ENCODE measurements at regions not wholly inside any gene's neighbourhood (a gene's known extent, or its start where the extent isn't known, plus 50 kb on each side); places are given as distances from the start of the nearest gene placed in this dataset.
"Not testable (repeated sequence)": the region's sequence is repeated elsewhere in the genome, so short reads cannot be mapped to it uniquely, and the experiment has no call there.

- TF ChIP-seq CTCF (IDR thresholded peaks at IDR 0.05; ENCODE audit: low read depth, low read length): no peak
- H3K4me3 ChIP-seq (replicated peaks in 1 of 2; ENCODE audit: low read depth in 2 of 2, low read length in 2 of 2): no peak overlapping the region
- no peak for DNase-seq (ENCODE audit: low read depth in 2 of 2)
Measured at GRCh38 chr1:74953622-74954021, 180.6 kb upstream of the LHX8 start.

DNA sequence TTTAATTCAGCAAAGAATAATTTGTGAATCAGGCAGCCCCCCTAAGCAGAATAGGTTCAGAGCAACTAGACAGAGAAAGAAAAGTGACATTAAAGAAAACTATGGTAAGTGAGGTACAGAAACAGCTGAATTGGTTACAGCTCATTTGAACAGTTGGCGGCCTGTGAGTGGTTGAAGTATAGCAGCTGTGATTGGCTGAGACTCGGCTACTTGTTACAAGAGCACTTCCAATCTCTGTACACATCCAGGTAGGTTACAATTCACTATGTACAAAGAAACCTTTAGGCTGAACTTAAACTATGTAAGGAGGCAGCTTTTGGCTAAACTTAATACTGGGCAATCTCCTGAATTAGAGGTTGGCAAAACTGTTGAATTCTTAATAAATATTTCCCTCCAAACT is 171.1 kb upstream of the LHX8 start:
- TF ChIP-seq CTCF (IDR thresholded peaks at IDR 0.05; ENCODE audit: low read depth, low read length): no peak
- no peak for DNase-seq (ENCODE audit: low read depth in 2 of 2)
- H3K4me3 ChIP-seq (replicated peaks in 1 of 2; ENCODE audit: low read depth in 2 of 2, low read length in 2 of 2): no peak overlapping the region

DNA sequence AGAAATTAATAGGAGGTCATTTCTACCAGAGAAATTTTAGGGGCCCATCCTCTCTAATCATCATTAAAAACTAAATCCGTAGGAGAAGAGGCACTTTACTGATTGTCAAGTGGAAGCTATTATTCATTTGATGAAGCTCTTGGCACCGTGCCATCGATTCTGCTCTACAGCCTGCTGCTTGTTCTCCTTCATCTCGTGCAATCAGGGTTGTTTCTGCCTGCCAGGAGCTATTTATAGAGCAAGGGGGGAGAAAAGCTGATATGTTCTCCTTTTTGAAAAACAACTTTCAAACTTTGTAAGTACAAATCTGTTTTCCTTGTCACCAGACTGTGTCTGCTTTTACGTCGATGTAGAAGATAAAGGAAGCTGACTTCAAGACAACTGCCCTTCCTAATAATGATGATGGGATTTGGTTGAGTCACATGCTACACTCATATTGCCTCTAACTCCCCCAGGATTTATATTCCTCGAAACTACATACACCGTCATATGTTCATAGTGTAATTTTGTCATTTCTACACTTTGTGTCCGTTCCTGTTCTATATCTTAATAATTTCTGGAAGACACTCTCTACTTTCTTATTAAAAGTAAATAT is 169.6 kb upstream of the LHX8 start:
- no peak for TF ChIP-seq CTCF (IDR thresholded peaks at IDR 0.05; ENCODE audit: low read depth, low read length)
- no peak overlapping the region for H3K4me3 ChIP-seq (replicated peaks in 1 of 2; ENCODE audit: low read depth in 2 of 2, low read length in 2 of 2)
- DNase-seq (ENCODE audit: low read depth in 2 of 2): peak in 1 of 2 donors; percentile 1

- H3K4me3 ChIP-seq (replicated peaks in 1 of 2; ENCODE audit: low read depth in 2 of 2, low read length in 2 of 2): no peak overlapping the region
- DNase-seq (ENCODE audit: low read depth in 2 of 2): no peak
- no peak for TF ChIP-seq CTCF (IDR thresholded peaks at IDR 0.05; ENCODE audit: low read depth, low read length)
Measured at GRCh38 chr1:74969566-74970135, 164.5 kb upstream of the LHX8 start.

- no peak overlapping the region for H3K4me3 ChIP-seq (replicated peaks in 1 of 2; ENCODE audit: low read depth in 2 of 2, low read length in 2 of 2)
- no peak for TF ChIP-seq CTCF (IDR thresholded peaks at IDR 0.05; ENCODE audit: low read depth, low read length)
- DNase-seq (ENCODE audit: low read depth in 2 of 2): no peak
Measured at GRCh38 chr1:74971982-74972381, 162.2 kb upstream of the LHX8 start.

DNA sequence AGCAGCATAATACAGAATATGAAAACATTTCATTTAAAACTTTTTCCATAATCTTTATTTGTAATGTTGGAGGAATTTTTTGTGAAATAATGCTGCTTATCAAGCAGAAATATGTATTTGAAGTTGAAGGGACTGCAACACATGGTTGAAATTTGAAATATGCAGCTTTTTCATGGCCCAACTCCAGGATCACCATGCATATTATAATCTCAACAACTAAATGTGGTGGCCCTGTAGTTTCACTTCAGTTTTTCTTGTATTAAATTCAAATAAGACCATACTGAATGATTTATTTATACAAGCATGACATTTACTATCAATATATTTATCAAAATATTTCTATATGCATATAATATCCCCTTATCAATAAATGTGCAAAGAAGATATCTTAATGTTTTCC is 157.7 kb upstream of the LHX8 start:
- no peak overlapping the region for H3K4me3 ChIP-seq (replicated peaks in 1 of 2; ENCODE audit: low read depth in 2 of 2, low read length in 2 of 2)
- no peak for DNase-seq (ENCODE audit: low read depth in 2 of 2)
- TF ChIP-seq CTCF (IDR thresholded peaks at IDR 0.05; ENCODE audit: low read depth, low read length): no peak

DNA sequence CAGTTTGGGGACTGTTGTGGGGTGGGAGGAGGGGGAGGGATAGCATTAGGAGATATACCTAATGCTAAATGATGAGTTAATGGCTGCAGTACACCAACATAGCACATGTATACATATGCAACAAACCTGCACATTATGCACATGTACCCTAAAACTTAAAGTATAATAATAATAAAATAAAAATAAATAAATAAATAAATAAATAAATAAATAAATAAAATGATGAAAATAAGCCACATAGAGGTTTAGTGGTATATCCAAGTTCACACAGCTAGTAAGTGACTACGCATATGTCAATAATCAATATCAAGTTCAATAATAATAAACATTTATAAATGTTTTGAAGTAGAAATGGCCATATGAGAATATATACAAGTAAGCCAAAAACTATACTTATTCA is 141.7 kb upstream of the LHX8 start:
- not testable (repeated sequence) for DNase-seq (ENCODE audit: low read depth in 2 of 2); H3K4me3 ChIP-seq (replicated peaks in 1 of 2; ENCODE audit: low read depth in 2 of 2, low read length in 2 of 2)
